ENCODE measurements at regions not wholly inside any gene's neighbourhood (a gene's known extent, or its start where the extent isn't known, plus 50 kb on each side); places are given as distances from the start of the nearest gene placed in this dataset.

GRCh38 chr9:91056917-91057316 is 255.3 kb downstream of the SYK start:
- Mint-ChIP-seq H3K36me3 (no peaks in the 10 kb centered on the region), H3K27ac (peak overlapping the region; percentile 50), H3K27me3 (no peaks in the 10 kb centered on the region), H3K4me1 (peaks cover 40% of the 10 kb centered on the region), H3K9me3 (no peaks in the 10 kb centered on the region), H3K4me3 (no peak overlapping the region)
- ATAC-seq, result no peak

- Mint-ChIP-seq H3K36me3 (no peaks in the 10 kb centered on the region), H3K4me1 (peaks cover 42% of the 10 kb centered on the region), H3K27ac (no peak overlapping the region)
Measured at GRCh38 chr9:91059713-91060112, 258.1 kb downstream of the SYK start.

GRCh38 chr9:91060520-91061343 is 259.1 kb downstream of the SYK start:
- Mint-ChIP-seq H3K27me3 (peaks cover 3% of the 10 kb centered on the region), H3K27ac (no peak overlapping the region), H3K4me3 (no peak overlapping the region), H3K36me3 (no peaks in the 10 kb centered on the region), H3K4me1 (peaks cover 39% of the 10 kb centered on the region), H3K9me3 (no peaks in the 10 kb centered on the region)
- no peak for ATAC-seq

More at GRCh38 chr9:91059713-91060112, 258.1 kb downstream of the SYK start:
- Mint-ChIP-seq H3K4me3 (no peak overlapping the region), H3K9me3 (no peaks in the 10 kb centered on the region), H3K27me3 (no peaks in the 10 kb centered on the region)
- ATAC-seq, result no peak

- Mint-ChIP-seq H3K27me3 (peaks cover 11% of the 10 kb centered on the region), H3K9me3 (no peaks in the 10 kb centered on the region), H3K27ac (no peak overlapping the region)
Measured at GRCh38 chr9:91061506-91061905, 259.9 kb downstream of the SYK start.

GRCh38 chr9:91062281-91062680 is 260.7 kb downstream of the SYK start:
- Mint-ChIP-seq H3K27ac (no peak overlapping the region), H3K4me1 (peaks cover 23% of the 10 kb centered on the region), H3K4me3 (no peak overlapping the region), H3K27me3 (peaks cover 12% of the 10 kb centered on the region), H3K36me3 (no peaks in the 10 kb centered on the region), H3K9me3 (no peaks in the 10 kb centered on the region)
- no peak for ATAC-seq

More at GRCh38 chr9:91061506-91061905, 259.9 kb downstream of the SYK start:
- Mint-ChIP-seq H3K4me1 (peaks cover 31% of the 10 kb centered on the region), H3K4me3 (no peak overlapping the region), H3K36me3 (no peaks in the 10 kb centered on the region)
- no peak for ATAC-seq

- H3K36me3 Mint-ChIP-seq, result no peaks in the 10 kb centered on the region
- H3K27me3 Mint-ChIP-seq, result peaks cover 12% of the 10 kb centered on the region
- H3K27ac Mint-ChIP-seq, result no peak overlapping the region
- no peak for ATAC-seq
- H3K9me3 Mint-ChIP-seq, result peaks cover 3% of the 10 kb centered on the region
- peaks cover 17% of the 10 kb centered on the region for H3K4me1 Mint-ChIP-seq
- no peak overlapping the region for H3K4me3 Mint-ChIP-seq
Measured at GRCh38 chr9:91063471-91063870, 261.9 kb downstream of the SYK start.

- H3K27ac Mint-ChIP-seq, result no peak overlapping the region
- H3K27me3 Mint-ChIP-seq, result peaks cover 12% of the 10 kb centered on the region
- no peak overlapping the region for H3K4me3 Mint-ChIP-seq
- peaks cover 17% of the 10 kb centered on the region for H3K4me1 Mint-ChIP-seq
- peaks cover 4% of the 10 kb centered on the region for H3K36me3 Mint-ChIP-seq
- H3K9me3 Mint-ChIP-seq, result peaks cover 3% of the 10 kb centered on the region
- ATAC-seq, result no peak
Measured at GRCh38 chr9:91065231-91066041, 263.8 kb downstream of the SYK start.

GRCh38 chr9:91066042-91066415 is 264.4 kb downstream of the SYK start:
- Mint-ChIP-seq H3K4me1 (peaks cover 11% of the 10 kb centered on the region), H3K27me3 (peaks cover 12% of the 10 kb centered on the region), H3K36me3 (peaks cover 4% of the 10 kb centered on the region), H3K27ac (no peak overlapping the region), H3K4me3 (no peak overlapping the region), H3K9me3 (peaks cover 3% of the 10 kb centered on the region)
- ATAC-seq, result no peak

- peaks cover 4% of the 10 kb centered on the region for H3K36me3 Mint-ChIP-seq
- H3K27me3 Mint-ChIP-seq, result peaks cover 12% of the 10 kb centered on the region
- no peak overlapping the region for H3K27ac Mint-ChIP-seq
- ATAC-seq, result no peak
- H3K9me3 Mint-ChIP-seq, result peaks cover 3% of the 10 kb centered on the region
- peaks cover 7% of the 10 kb centered on the region for H3K4me1 Mint-ChIP-seq
- no peak overlapping the region for H3K4me3 Mint-ChIP-seq
Measured at GRCh38 chr9:91066856-91067255, 265.2 kb downstream of the SYK start.

GRCh38 chr9:91067306-91067860 is 265.8 kb downstream of the SYK start:
- Mint-ChIP-seq H3K27ac (no peak overlapping the region), H3K36me3 (peaks cover 4% of the 10 kb centered on the region), H3K9me3 (peaks cover 3% of the 10 kb centered on the region), H3K4me1 (peaks cover 6% of the 10 kb centered on the region), H3K27me3 (peaks cover 12% of the 10 kb centered on the region), H3K4me3 (no peak overlapping the region)
- no peak for ATAC-seq

- ATAC-seq, result peak; percentile 70
- Mint-ChIP-seq H3K4me1 (peaks cover 6% of the 10 kb centered on the region), H3K27me3 (peaks cover 2% of the 10 kb centered on the region), H3K4me3 (no peak overlapping the region), H3K27ac (peak overlapping the region; percentile 18), H3K9me3 (peaks cover 3% of the 10 kb centered on the region), H3K36me3 (peaks cover 4% of the 10 kb centered on the region)
Measured at GRCh38 chr9:91071184-91071990, 269.8 kb downstream of the SYK start.

GRCh38 chr9:91073049-91073810 is 271.6 kb downstream of the SYK start:
- H3K9me3 Mint-ChIP-seq, result peaks cover 2% of the 10 kb centered on the region
- no peak for ATAC-seq
- H3K27ac Mint-ChIP-seq, result peak overlapping the region; percentile 30
- H3K27me3 Mint-ChIP-seq, result no peaks in the 10 kb centered on the region
- peaks cover 4% of the 10 kb centered on the region for H3K36me3 Mint-ChIP-seq
- no peak overlapping the region for H3K4me3 Mint-ChIP-seq
- peaks cover 6% of the 10 kb centered on the region for H3K4me1 Mint-ChIP-seq

- Mint-ChIP-seq H3K27ac (peak overlapping the region; percentile 54), H3K27me3 (no peaks in the 10 kb centered on the region), H3K4me3 (no peak overlapping the region), H3K9me3 (no peaks in the 10 kb centered on the region), H3K36me3 (peaks cover 4% of the 10 kb centered on the region), H3K4me1 (peaks cover 6% of the 10 kb centered on the region)
- no peak for ATAC-seq
Measured at GRCh38 chr9:91073811-91074771, 272.5 kb downstream of the SYK start.

Measured in stimulated activated memory B cell treated with anti-CD40 and anti-IgM and Interleukin-4, amounts not matched to agents 10 μg/mL and 1 μg/mL and 100 μg/mL, for 72 hours (primary cell).